ENCODE measurements at regions not wholly inside any gene's neighbourhood (a gene's known extent, or its start where the extent isn't known, plus 50 kb on each side); places are given as distances from the start of the nearest gene placed in this dataset.

DNA sequence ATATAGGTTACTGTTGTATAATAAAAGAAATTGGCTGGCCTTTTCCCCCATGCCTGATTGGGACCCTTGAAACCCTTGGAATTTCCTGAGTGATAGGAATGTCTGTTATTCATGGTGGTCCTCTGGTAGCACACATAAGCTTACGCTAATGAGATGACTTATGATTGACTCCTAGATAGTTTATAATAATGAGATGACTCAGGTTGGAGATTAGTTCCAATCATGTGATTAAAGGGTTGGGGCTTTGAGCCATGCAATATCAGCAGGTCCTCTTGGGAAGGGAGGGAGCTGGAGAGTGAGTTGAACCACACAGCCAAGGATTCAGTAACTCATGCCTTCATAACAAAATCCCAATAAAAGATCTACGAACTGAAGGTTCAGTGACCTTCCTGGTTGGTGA is 407.6 kb upstream of the MANEA start:
- Histone ChIP-seq H3K4me1 (ENCODE audit: control insufficient read depth, insufficient read depth, low read length) (no peaks in the 10 kb centered on the region), H3K27ac (ENCODE audit: low read depth, low read length) (no peak overlapping the region), H3K27me3 (ENCODE audit: control insufficient read depth, insufficient read depth, low read length, poor library complexity, severe bottlenecking) (no peaks in the 10 kb centered on the region), H3K9me3 (ENCODE audit: control insufficient read depth, low read length) (no peaks in the 10 kb centered on the region), H3K4me3 (ENCODE audit: low read length) (no peak overlapping the region), H3K9ac (ENCODE audit: extremely low read depth, low read length, poor library complexity, severe bottlenecking) (no peak overlapping the region), H3K36me3 (ENCODE audit: control insufficient read depth, insufficient read depth, low read length) (no peaks in the 10 kb centered on the region)
- Mint-ChIP-seq H3K9me3 (no peaks in the 10 kb centered on the region), H3K27ac (peak overlapping the region; percentile 35), H3K4me1 (no peaks in the 10 kb centered on the region), H3K4me3 (no peak overlapping the region), H3K36me3 (ENCODE audit: low read depth) (no peaks in the 10 kb centered on the region), H3K27me3 (ENCODE audit: insufficient read depth) (no peaks in the 10 kb centered on the region)
- TF ChIP-seq, protein P1, sequence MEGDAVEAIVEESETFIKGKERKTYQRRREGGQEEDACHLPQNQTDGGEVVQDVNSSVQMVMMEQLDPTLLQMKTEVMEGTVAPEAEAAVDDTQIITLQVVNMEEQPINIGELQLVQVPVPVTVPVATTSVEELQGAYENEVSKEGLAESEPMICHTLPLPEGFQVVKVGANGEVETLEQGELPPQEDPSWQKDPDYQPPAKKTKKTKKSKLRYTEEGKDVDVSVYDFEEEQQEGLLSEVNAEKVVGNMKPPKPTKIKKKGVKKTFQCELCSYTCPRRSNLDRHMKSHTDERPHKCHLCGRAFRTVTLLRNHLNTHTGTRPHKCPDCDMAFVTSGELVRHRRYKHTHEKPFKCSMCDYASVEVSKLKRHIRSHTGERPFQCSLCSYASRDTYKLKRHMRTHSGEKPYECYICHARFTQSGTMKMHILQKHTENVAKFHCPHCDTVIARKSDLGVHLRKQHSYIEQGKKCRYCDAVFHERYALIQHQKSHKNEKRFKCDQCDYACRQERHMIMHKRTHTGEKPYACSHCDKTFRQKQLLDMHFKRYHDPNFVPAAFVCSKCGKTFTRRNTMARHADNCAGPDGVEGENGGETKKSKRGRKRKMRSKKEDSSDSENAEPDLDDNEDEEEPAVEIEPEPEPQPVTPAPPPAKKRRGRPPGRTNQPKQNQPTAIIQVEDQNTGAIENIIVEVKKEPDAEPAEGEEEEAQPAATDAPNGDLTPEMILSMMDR (conservative IDR thresholded peaks at IDR 0.05), result no peak
- DNase-seq, result no peak
- WGBS, 2 experiments (ENCODE audit: insufficient coverage in 1 of 2, insufficient read length in 1 of 2), result 100% methylated on average over 1 of the region's 2 CpGs; no CpG with 5 or more reads in 1 of the 2 experiments

DNA sequence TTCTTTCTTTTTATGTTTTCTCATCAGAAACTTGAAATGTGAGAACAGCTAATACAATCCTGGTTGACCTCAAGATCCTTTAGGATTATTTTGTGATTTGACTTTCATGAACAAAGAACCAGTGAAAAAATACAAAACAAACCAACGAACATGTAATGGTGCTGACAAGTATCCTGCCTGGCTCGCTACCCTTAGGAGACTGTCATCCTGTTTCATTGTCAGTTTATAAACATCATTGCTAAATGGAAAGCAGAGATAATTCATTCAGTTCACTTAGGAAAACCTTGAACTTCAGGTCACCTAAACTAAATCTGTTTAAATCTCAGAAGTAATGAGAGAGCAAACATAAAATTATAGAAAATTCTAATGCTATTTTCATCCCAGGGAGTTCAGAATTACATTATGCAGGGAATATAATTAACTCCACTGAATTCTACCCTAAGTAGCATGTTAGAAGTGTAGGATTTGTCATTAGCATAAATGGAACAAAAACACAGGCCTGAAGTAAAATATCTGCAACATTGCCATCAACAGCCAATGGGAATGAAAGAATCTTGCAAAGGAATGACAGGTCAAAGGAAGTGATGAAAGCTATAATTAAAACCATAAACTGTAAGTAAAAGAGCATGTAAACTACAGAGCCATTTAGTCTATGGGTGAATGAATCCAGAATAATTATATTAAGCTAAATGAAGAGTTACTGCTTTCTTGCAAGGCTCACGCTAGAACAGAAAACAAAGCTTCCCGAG is 401.2 kb upstream of the MANEA start:
- H3K9me3 ChIP-seq (ENCODE audit: control insufficient read depth, low read length), result no peaks in the 10 kb centered on the region
- H3K27me3 ChIP-seq (ENCODE audit: control insufficient read depth, insufficient read depth, low read length, poor library complexity, severe bottlenecking), result no peaks in the 10 kb centered on the region
- Mint-ChIP-seq H3K4me3 (no peak overlapping the region), H3K9me3 (no peaks in the 10 kb centered on the region), H3K27me3 (ENCODE audit: insufficient read depth) (no peaks in the 10 kb centered on the region), H3K4me1 (no peaks in the 10 kb centered on the region), H3K36me3 (ENCODE audit: low read depth) (no peaks in the 10 kb centered on the region), H3K27ac (no peak overlapping the region)
- WGBS, 2 experiments (ENCODE audit: insufficient coverage in 1 of 2, insufficient read length in 1 of 2), result 93 to 94% methylated on average over 2 to 4 of the region's 4 CpGs
- H3K36me3 ChIP-seq (ENCODE audit: control insufficient read depth, insufficient read depth, low read length), result no peaks in the 10 kb centered on the region
- no peaks in the 10 kb centered on the region for H3K4me1 ChIP-seq (ENCODE audit: control insufficient read depth, insufficient read depth, low read length)
- no peak overlapping the region for H3K4me3 ChIP-seq (ENCODE audit: low read length)
- DNase-seq, result no peak
- TF ChIP-seq, protein P1 (conservative IDR thresholded peaks at IDR 0.05), result no peak
- no peak overlapping the region for H3K9ac ChIP-seq (ENCODE audit: extremely low read depth, low read length, poor library complexity, severe bottlenecking)
- H3K27ac ChIP-seq (ENCODE audit: low read depth, low read length), result no peak overlapping the region

DNA sequence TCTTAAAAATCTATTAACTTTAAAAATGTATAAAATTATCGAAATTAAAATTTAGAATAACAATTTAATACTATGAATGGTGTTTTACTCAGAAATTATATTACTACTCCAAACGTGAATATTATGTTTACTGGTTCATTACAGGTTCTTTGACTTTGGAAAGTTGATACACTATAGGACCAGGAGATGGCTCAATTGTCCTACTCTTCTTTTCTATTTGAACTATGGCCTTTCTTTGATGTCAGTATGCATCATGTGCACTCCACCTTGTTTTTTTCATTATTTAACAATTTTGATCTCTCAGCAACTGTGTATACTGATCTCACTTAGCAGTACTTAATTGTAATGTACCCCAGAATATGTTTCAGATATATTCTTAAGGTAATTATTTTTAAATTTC is 391.5 kb upstream of the MANEA start:
- TF ChIP-seq, protein P1 (conservative IDR thresholded peaks at IDR 0.05), result peak; percentile 59
- H3K9ac ChIP-seq (ENCODE audit: extremely low read depth, low read length, poor library complexity, severe bottlenecking), result no peak overlapping the region
- H3K9me3 Mint-ChIP-seq, result no peaks in the 10 kb centered on the region
- H3K4me1 ChIP-seq (ENCODE audit: control insufficient read depth, insufficient read depth, low read length), result no peaks in the 10 kb centered on the region
- H3K4me3 ChIP-seq (ENCODE audit: low read length), result no peak overlapping the region
- H3K4me3 Mint-ChIP-seq, result no peak overlapping the region
- no peaks in the 10 kb centered on the region for H3K27me3 ChIP-seq (ENCODE audit: control insufficient read depth, insufficient read depth, low read length, poor library complexity, severe bottlenecking)
- H3K9me3 ChIP-seq (ENCODE audit: control insufficient read depth, low read length), result no peaks in the 10 kb centered on the region
- H3K36me3 ChIP-seq (ENCODE audit: control insufficient read depth, insufficient read depth, low read length), result no peaks in the 10 kb centered on the region
- H3K27ac Mint-ChIP-seq, result no peak overlapping the region
- no peak overlapping the region for H3K27ac ChIP-seq (ENCODE audit: low read depth, low read length)
- WGBS, 2 experiments (ENCODE audit: insufficient coverage in 1 of 2, insufficient read length in 1 of 2), result 83% methylated on average over 1 of the region's 2 CpGs; no CpG with 5 or more reads in 1 of the 2 experiments
- DNase-seq, result no peak
- H3K4me1 Mint-ChIP-seq, result no peaks in the 10 kb centered on the region
- H3K36me3 Mint-ChIP-seq (ENCODE audit: low read depth), result no peaks in the 10 kb centered on the region
- H3K27me3 Mint-ChIP-seq (ENCODE audit: insufficient read depth), result no peaks in the 10 kb centered on the region
